Activated CD4-positive, CD25-positive, alpha-beta regulatory T cell treated with anti-CD3 and anti-CD28 coated beads, Interleukin-2, amount 50 U/mL, for 24 hours (primary cell): ENCODE measurements at regions not wholly inside any gene's neighbourhood (a gene's known extent, or its start where the extent isn't known, plus 50 kb on each side); places are given as distances from the start of the nearest gene placed in this dataset.
"Not testable (repeated sequence)": the region's sequence is repeated elsewhere in the genome, so short reads cannot be mapped to it uniquely, and the experiment has no call there.

Experiments used
- ATAC-seq, 2 donors: fragments of 150-1000 bp; cut with Tn5 transposase; one replicate each; pipeline ENCODE4 v1.10.0; 2021; ENCODE audit warnings: mild to moderate bottlenecking in 1 of 2, moderate library complexity in 1 of 2

GRCh38 chr6:169918239-169918953 lies 167.0 kb downstream of the ERMARD start:
- no peak for ATAC-seq

GRCh38 chr6:169917153-169917552 lies 165.7 kb downstream of the ERMARD start:
- no peak for ATAC-seq

GRCh38 chr6:169915769-169916550 lies 164.5 kb downstream of the ERMARD start:
- no peak for ATAC-seq

- ATAC-seq = not testable (repeated sequence)
Observed at GRCh38 chr6:169913745-169914144, 162.3 kb downstream of the ERMARD start.

GRCh38 chr6:169913096-169913638 lies 161.7 kb downstream of the ERMARD start:
- no peak for ATAC-seq

- no peak for ATAC-seq
Observed at GRCh38 chr6:169912266-169913095, 161.1 kb downstream of the ERMARD start.

GRCh38 chr6:169911264-169912263 lies 160.1 kb downstream of the ERMARD start:
- ATAC-seq = no peak

- ATAC-seq = no peak
Observed at GRCh38 chr6:169909113-169909512, 157.7 kb downstream of the ERMARD start.

- ATAC-seq = no peak
Observed at GRCh38 chr6:169908403-169908933, 157.0 kb downstream of the ERMARD start.

GRCh38 chr6:169907419-169908115 lies 156.1 kb downstream of the ERMARD start:
- ATAC-seq = no peak

GRCh38 chr6:169906688-169907418 lies 155.4 kb downstream of the ERMARD start:
- ATAC-seq = no peak

- ATAC-seq = no peak
Observed at GRCh38 chr6:169906004-169906687, 154.7 kb downstream of the ERMARD start.

GRCh38 chr6:169905041-169905807 lies 153.8 kb downstream of the ERMARD start:
- no peak for ATAC-seq

GRCh38 chr6:169904051-169904922 lies 152.9 kb downstream of the ERMARD start:
- no peak for ATAC-seq

- ATAC-seq = no peak
Observed at GRCh38 chr6:169903122-169903521, 151.7 kb downstream of the ERMARD start.

GRCh38 chr6:169902604-169903003 lies 151.2 kb downstream of the ERMARD start:
- ATAC-seq = no peak

GRCh38 chr6:169902070-169902469 lies 150.6 kb downstream of the ERMARD start:
- no peak for ATAC-seq
